ENCODE measurements at regions not wholly inside any gene's neighbourhood (a gene's known extent, or its start where the extent isn't known, plus 50 kb on each side); places are given as distances from the start of the nearest gene placed in this dataset.

DNA sequence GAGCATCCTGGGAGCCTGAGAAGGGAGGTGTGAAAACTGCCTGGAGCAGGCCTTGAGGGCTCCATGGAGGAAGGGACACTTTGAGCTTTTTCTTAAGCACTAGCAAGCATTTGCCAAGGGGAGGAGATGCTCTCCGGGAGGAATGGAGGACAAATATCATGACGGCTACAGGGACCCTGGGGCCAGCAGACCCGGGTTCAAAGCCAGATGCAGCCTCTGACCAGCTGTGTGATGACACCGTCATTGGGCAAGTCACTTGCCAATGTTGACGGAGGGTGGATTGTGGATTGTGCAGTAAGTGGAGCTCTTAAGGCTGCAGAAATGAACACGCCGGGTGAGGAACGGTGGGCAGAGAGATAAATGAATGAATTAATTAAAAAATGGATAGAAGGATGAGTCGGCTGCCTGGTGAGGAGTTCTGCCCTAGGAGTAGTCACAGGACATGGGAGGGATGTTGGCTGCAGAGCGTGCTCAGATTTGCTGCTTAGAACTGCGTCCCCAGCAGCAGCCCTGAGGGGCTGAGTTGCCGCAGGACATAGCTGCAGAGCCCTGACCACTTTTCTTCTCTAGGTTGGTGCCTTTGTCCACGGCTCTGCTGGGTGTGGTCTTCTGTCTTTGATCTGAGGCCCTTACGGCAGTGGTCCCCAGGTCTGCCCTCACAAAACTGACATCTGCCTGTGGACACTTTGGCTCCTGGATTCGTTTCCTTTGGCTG lies 507.6 kb downstream of the NPHP4 start:
- TF ChIP-seq, protein P1, sequence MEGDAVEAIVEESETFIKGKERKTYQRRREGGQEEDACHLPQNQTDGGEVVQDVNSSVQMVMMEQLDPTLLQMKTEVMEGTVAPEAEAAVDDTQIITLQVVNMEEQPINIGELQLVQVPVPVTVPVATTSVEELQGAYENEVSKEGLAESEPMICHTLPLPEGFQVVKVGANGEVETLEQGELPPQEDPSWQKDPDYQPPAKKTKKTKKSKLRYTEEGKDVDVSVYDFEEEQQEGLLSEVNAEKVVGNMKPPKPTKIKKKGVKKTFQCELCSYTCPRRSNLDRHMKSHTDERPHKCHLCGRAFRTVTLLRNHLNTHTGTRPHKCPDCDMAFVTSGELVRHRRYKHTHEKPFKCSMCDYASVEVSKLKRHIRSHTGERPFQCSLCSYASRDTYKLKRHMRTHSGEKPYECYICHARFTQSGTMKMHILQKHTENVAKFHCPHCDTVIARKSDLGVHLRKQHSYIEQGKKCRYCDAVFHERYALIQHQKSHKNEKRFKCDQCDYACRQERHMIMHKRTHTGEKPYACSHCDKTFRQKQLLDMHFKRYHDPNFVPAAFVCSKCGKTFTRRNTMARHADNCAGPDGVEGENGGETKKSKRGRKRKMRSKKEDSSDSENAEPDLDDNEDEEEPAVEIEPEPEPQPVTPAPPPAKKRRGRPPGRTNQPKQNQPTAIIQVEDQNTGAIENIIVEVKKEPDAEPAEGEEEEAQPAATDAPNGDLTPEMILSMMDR (IDR thresholded peaks at IDR 0.05) = no peak
- TF ChIP-seq EZH2phosphoT487 (IDR thresholded peaks at IDR 0.05) = no peak

Data from neural progenitor cell (in vitro differentiated cells).